Tibial artery (tissue), 4 donors: ENCODE measurements at regions not wholly inside any gene's neighbourhood (a gene's known extent, or its start where the extent isn't known, plus 50 kb on each side); places are given as distances from the start of the nearest gene placed in this dataset.
"Not testable (repeated sequence)": the region's sequence is repeated elsewhere in the genome, so short reads cannot be mapped to it uniquely, and the experiment has no call there.

Experiments used
- DNase-seq, 2 donors: peaks; one replicate each; pipeline ENCODE4 v3.0.0-alpha.2; 2019
- H3K27ac ChIP-seq, 2 donors: fragments of 200-600 bp; sonication (generic) in 1 of 2; 1 replicate in 1 of 2; 2 replicates in 1 of 2; pipeline ENCODE4 v1.5.1; 2018 to 2019; ENCODE audit warnings: mild to moderate bottlenecking in 1 of 2
- H3K27me3 ChIP-seq, 2 donors: fragments of 200-600 bp; sonication (generic) in 1 of 2; one replicate each; pipeline versions ENCODE4 v1.5.1 to v1.6.0; 2016 to 2019
- H3K36me3 ChIP-seq, 3 donors: fragments of 200-600 bp; sonication (generic) in 2 of 3; one replicate each; pipeline ENCODE4 v1.5.1; 2016 to 2019; ENCODE audit warnings: mild to moderate bottlenecking in 2 of 3
- H3K4me1 ChIP-seq, 4 donors: fragments of 200-600 bp; sonication (generic) in 2 of 4; 1 replicate in 3 of 4; 2 replicates in 1 of 4; pipeline ENCODE4 v1.5.1; 2016 to 2019
- H3K4me3 ChIP-seq, 2 donors: fragments of 200-600 bp; sonication (generic) in 1 of 2; 1 replicate in 1 of 2; 2 replicates in 1 of 2; pipeline ENCODE4 v1.5.1; 2018 to 2019; ENCODE audit warnings: mild to moderate bottlenecking in 2 of 2
- H3K9me3 ChIP-seq, 3 donors: fragments of 200-600 bp; sonication (generic) in 1 of 3; one replicate each; pipeline ENCODE4 v1.5.1; 2016 to 2019
- intact Hi-C: fragments of 100-400 bp; cut with DNase I; formaldehyde crosslinking; loops from one replicate; pipeline ENCODE4 v1.15.0; 2023; ENCODE audit warnings: low total_unique reads
- TF ChIP-seq, protein P1 (sequence below), 2 experiments: fragments of 200-600 bp in 1 of 2; fragments of 450-650 bp in 1 of 2; IDR thresholded peaks; one replicate each; pipeline ENCODE4 v1.5.1; 2017 to 2019; ENCODE audit warnings: antibody characterized with exemption in 2 of 2, mild to moderate bottlenecking in 1 of 2, moderate library complexity in 1 of 2

DNA sequence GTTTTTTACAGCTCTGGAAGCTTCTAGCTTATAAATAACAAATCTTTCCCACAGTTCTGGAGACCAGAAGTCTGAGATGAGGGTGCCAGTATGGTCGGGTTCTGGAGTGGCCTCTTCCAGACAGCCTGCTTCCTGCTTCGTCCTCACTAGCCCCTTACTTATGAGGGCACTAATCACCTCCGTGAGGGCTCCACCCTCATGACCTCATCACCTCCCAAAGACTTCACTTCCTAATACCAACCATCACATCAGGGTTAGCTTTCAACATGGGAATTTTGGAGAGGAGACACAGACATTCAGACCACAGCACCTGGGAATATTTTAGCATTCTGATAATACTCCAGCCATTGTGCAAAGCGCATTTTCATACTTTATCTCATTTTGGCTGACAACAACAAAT is 223.7 kb upstream of the IRF2BP2 start:
- intact Hi-C loops: no loop called here
- Histone ChIP-seq H3K9me3 (no peaks in the 10 kb centered on the region), H3K36me3 (no peaks in the 10 kb centered on the region), H3K4me1 (peaks cover 0 to 7% (median 0%) of the 10 kb centered on the region in 4 donors), H3K4me3 (no peak overlapping the region), H3K27me3 (no peaks in the 10 kb centered on the region), H3K27ac (no peak overlapping the region)
- TF ChIP-seq, protein P1, sequence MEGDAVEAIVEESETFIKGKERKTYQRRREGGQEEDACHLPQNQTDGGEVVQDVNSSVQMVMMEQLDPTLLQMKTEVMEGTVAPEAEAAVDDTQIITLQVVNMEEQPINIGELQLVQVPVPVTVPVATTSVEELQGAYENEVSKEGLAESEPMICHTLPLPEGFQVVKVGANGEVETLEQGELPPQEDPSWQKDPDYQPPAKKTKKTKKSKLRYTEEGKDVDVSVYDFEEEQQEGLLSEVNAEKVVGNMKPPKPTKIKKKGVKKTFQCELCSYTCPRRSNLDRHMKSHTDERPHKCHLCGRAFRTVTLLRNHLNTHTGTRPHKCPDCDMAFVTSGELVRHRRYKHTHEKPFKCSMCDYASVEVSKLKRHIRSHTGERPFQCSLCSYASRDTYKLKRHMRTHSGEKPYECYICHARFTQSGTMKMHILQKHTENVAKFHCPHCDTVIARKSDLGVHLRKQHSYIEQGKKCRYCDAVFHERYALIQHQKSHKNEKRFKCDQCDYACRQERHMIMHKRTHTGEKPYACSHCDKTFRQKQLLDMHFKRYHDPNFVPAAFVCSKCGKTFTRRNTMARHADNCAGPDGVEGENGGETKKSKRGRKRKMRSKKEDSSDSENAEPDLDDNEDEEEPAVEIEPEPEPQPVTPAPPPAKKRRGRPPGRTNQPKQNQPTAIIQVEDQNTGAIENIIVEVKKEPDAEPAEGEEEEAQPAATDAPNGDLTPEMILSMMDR (IDR thresholded peaks at IDR 0.05): no peak
- no peak for DNase-seq

DNA sequence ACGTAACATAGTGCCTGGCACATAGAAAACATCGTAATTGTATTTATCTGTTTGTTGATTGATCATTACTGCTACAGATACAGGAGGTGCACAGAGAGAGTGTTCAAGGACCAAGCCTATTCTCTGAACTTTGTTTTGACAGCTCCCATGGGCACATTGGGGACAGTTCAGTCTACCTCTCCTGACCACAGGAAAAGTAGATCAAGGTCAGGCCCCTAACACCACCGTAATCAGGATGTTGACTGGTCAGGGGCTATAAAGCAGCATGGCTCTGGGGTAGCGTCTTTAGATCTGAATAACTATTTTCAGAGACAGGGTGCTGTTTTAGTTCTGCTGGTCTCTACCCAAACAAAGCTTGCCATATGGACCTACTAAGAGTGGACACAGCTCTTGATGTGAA is 223.1 kb upstream of the IRF2BP2 start:
- H3K36me3 ChIP-seq: no peaks in the 10 kb centered on the region
- TF ChIP-seq, protein P1 (IDR thresholded peaks at IDR 0.05): no peak
- H3K9me3 ChIP-seq: no peaks in the 10 kb centered on the region
- DNase-seq: no peak
- H3K27ac ChIP-seq: no peak overlapping the region
- no peak overlapping the region for H3K4me3 ChIP-seq
- H3K4me1 ChIP-seq: peaks cover 0 to 7% (median 0%) of the 10 kb centered on the region in 4 donors
- intact Hi-C loops: no loop called here
- no peaks in the 10 kb centered on the region for H3K27me3 ChIP-seq

DNA sequence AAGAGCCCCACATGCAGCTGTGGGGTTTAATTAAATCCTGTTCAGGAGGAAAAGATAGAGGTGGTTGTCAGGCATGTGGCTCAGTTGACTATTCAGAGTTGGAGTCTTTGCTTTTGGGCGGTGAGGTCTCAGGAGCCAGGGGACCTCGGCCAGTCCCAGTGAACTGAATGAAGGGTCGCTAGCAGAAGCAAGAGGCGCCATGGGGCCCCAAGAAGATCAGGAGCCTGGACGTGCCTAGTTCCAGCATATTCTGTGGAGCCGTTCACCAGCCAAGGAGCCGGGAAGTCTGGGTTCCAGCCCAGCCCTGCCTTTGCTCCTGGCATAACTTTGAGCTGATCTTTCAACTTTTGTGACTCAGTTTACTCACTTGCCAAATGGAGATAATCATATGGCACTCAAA is 217.7 kb upstream of the IRF2BP2 start:
- Histone ChIP-seq H3K9me3 (no peaks in the 10 kb centered on the region), H3K36me3 (no peaks in the 10 kb centered on the region), H3K4me3 (no peak overlapping the region), H3K27me3 (no peaks in the 10 kb centered on the region), H3K4me1 (no peaks in the 10 kb centered on the region), H3K27ac (no peak overlapping the region)
- TF ChIP-seq, protein P1 (IDR thresholded peaks at IDR 0.05): no peak
- intact Hi-C loops: no loop called here
- no peak for DNase-seq

DNA sequence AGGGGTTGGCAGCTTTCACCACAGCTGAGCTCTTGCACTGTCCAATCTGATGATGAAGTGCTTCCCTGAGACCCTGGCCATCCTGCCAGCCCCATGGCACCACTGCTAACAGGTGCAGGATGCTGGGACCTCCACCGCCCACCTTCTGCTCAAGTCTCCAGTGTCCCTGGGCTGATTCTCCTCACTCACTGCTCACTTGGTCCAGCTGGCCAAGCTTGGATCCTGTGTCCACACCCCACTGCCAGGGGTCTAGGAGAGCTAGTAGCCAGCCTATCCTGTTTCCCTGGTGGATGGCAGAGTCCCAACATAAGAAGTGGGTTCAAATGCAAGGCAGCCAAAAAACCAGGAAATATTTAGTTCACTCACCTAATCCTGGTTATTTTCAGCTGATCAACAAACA is 217.2 kb upstream of the IRF2BP2 start:
- no peaks in the 10 kb centered on the region for H3K27me3 ChIP-seq
- no peak for DNase-seq
- intact Hi-C loops: no loop called here
- H3K36me3 ChIP-seq: no peaks in the 10 kb centered on the region
- TF ChIP-seq, protein P1 (IDR thresholded peaks at IDR 0.05): no peak
- no peak overlapping the region for H3K4me3 ChIP-seq
- H3K9me3 ChIP-seq: no peaks in the 10 kb centered on the region
- H3K27ac ChIP-seq: no peak overlapping the region
- no peaks in the 10 kb centered on the region for H3K4me1 ChIP-seq

DNA sequence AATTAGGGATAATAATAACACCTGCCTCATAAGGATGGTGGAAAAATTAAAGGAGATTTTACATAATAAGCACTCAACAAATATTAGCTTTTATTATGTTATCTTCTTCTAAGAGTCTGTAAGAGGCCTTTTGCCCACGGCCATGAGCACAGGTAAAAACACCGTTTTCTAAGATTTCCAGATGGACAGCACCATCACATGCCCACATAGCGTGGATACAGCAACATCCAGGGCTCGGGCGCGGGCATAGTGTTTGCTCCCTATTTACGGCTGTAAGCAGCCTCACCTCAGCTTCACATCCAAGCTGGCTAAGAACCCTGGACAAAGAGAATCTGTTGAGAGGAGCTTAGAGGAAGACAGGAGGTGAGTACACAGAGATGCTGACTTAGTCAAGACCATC is 216.4 kb upstream of the IRF2BP2 start:
- TF ChIP-seq, protein P1 (IDR thresholded peaks at IDR 0.05): no peak
- DNase-seq: no peak
- Histone ChIP-seq H3K4me1 (no peaks in the 10 kb centered on the region), H3K36me3 (no peaks in the 10 kb centered on the region), H3K4me3 (no peak overlapping the region), H3K27ac (no peak overlapping the region), H3K27me3 (no peaks in the 10 kb centered on the region), H3K9me3 (no peaks in the 10 kb centered on the region)
- intact Hi-C loops: no loop called here

DNA sequence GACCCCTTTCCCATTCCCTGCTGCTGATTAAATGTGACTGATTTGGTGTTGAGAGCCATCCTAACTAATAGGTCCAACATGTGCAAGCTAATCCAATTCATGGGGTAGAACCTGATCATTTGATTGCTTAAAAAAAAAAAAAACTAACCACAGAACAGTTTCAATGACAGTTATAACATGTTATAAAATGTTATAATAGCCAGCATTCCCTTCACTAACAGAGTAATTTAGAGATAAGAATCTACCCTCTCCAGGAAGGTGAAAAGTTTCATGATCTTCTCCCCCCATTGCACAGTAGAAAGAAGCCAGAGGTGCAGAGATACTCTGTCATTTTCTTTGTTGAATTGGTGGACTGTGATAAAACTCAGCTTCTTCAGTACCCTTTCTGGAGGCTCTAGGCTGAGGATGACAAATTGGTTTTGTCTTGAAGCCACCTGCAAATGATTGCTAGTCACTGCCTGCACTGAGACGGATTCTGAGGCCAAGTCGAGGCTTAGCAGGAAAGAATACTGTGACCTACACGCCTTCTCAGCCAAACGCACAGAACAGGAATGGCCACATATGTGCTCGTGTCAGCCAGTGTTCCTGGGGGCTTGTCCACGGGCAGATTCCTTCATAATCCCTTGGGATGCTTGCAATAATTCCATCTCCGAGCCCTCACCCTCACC is 215.7 kb upstream of the IRF2BP2 start:
- no peak overlapping the region for H3K4me3 ChIP-seq
- no peaks in the 10 kb centered on the region for H3K4me1 ChIP-seq
- no peak overlapping the region for H3K27ac ChIP-seq
- TF ChIP-seq, protein P1 (IDR thresholded peaks at IDR 0.05): no peak
- no peaks in the 10 kb centered on the region for H3K27me3 ChIP-seq
- H3K36me3 ChIP-seq: no peaks in the 10 kb centered on the region
- no peaks in the 10 kb centered on the region for H3K9me3 ChIP-seq
- intact Hi-C loops: no loop called here
- no peak for DNase-seq

DNA sequence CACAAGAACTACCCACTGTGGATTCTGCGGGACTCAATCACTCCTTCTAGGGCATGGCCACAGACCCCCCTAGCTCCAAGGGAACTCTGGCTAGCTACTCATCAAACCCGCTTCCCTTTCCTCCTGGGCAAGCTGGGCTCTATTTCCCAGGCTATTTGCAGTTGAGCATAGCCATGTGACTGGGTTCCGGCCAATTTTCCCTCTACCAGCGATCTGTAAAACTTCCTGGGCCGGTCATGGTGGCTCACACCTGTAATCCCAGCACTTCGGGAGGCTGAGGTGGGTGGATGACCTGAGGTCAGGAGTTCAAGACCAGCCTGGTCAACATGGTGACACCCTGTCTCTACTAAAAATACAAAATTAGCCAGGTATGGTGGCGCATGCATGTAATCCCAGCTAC is 214.9 kb upstream of the IRF2BP2 start:
- intact Hi-C loops, H3K4me3 ChIP-seq, DNase-seq, H3K27ac ChIP-seq, H3K9me3 ChIP-seq, H3K4me1 ChIP-seq, H3K36me3 ChIP-seq, H3K27me3 ChIP-seq: not testable (repeated sequence)
